HCT116 (cell line): ENCODE measurements at regions not wholly inside any gene's neighbourhood (a gene's known extent, or its start where the extent isn't known, plus 50 kb on each side); places are given as distances from the start of the nearest gene placed in this dataset.

Experiments
- ATAC-seq: fragments of 200-7000 bp; cut with Tn5 transposase; 2 replicates; pipeline ENCODE4 v1.9.1; 2020; ENCODE audit warnings: mild to moderate bottlenecking, moderate library complexity
- BruUV-seq: library from RNA; stranded (reverse); fragments of 400-500 nt; replicated peaks from 2 replicates; lab custom pipeline; 2021; lab: Mats Ljungman, UMichigan
- CTCF ChIA-PET: fragments of 300-600 bp; sonication (Branson Sonifier 250); formaldehyde crosslinking; loops from one replicate; lab custom pipeline; 2021; ENCODE audit warnings: antibody characterized with exemption; lab: Charles Lee
- POLR2A ChIA-PET: fragments of 300-600, 350-600 bp; sonication (Branson Sonifier 250); formaldehyde crosslinking; loops from one replicate; lab custom pipeline; 2021; ENCODE audit warnings: antibody characterized with exemption; lab: Charles Lee
- RAD21 ChIA-PET, 2 experiments: fragments of 300-600 bp; sonication (Branson Sonifier 250); formaldehyde crosslinking; loops; one replicate each; lab custom pipeline; 2023; ENCODE audit warnings: low total read pairs in 2 of 2; ENCODE audit not compliant: uncharacterized antibody in 2 of 2, unreplicated experiment in 2 of 2, low non-redundant PET in 1 of 2; lab: Charles Lee
- DNase-seq: peaks from one replicate; pipeline ENCODE4 v3.0.0-alpha.2; 2010; ENCODE audit warnings: low read depth, low spot score
- H2AFZ ChIP-seq: fragments of 200-600 bp; shearing (Covaris generic), sonication (generic); 2 replicates; pipeline ENCODE4 v1.6.1; 2017; ENCODE audit warnings: low read depth, mixed run types, mixed read lengths, antibody characterized with exemption, low read length; ENCODE audit not compliant: poor library complexity, severe bottlenecking
- H3K27ac ChIP-seq: 2 replicates; pipeline ENCODE4 v1.5.1; 2012; ENCODE audit warnings: low read depth, low read length
- H3K27me3 ChIP-seq: fragments of 200-600 bp; sonication (generic); 2 replicates; pipeline ENCODE4 v1.6.1; 2016; ENCODE audit warnings: mixed run types, low read length, mixed read lengths; ENCODE audit not compliant: insufficient read depth
- H3K36me3 ChIP-seq, 2 experiments: fragments of 200-500 bp in 1 of 2; fragments of 200-600 bp in 1 of 2; sonication (Bioruptor generic) in 1 of 2; sonication (generic) in 1 of 2; 2 replicates each; pipeline versions ENCODE4 v1.5.1 to v1.6.1; 2014 to 2016; ENCODE audit warnings: low read length in 2 of 2, inconsistent platforms in 1 of 2, mixed read lengths in 1 of 2, mixed run types in 1 of 2; ENCODE audit not compliant: insufficient read depth in 2 of 2, control insufficient read depth in 1 of 2
- H3K4me1 ChIP-seq, 2 experiments: fragments of 200-600 bp in 1 of 2; sonication (generic) in 1 of 2; 2 replicates each; pipeline versions ENCODE4 v1.5.1 to v1.6.1; 2012 to 2017; ENCODE audit warnings: low read length in 2 of 2, inconsistent platforms in 1 of 2, mild to moderate bottlenecking in 1 of 2, mixed read lengths in 1 of 2, mixed run types in 1 of 2, moderate library complexity in 1 of 2; ENCODE audit not compliant: insufficient read depth in 2 of 2, control insufficient read depth in 1 of 2
- H3K4me2 ChIP-seq: fragments of 200-600 bp; sonication (generic); 2 replicates; pipeline ENCODE4 v1.6.1; 2017; ENCODE audit warnings: mixed run types, low read length, mixed read lengths
- H3K4me3 ChIP-seq, 2 experiments: fragments of 200-600 bp in 1 of 2; sonication (generic) in 1 of 2; replicated peaks in 1 of 2; 2 replicates each; pipeline ENCODE4 v1.5.1; 2011 to 2016; ENCODE audit warnings: low read length in 2 of 2, control low read depth in 1 of 2, low read depth in 1 of 2, mild to moderate bottlenecking in 1 of 2, mixed read lengths in 1 of 2, mixed run types in 1 of 2
- H3K79me2 ChIP-seq: fragments of 200-600 bp; sonication (generic); 2 replicates; pipeline ENCODE4 v1.6.1; 2017; ENCODE audit warnings: mild to moderate bottlenecking, mixed run types, low read length, moderate library complexity, mixed read lengths; ENCODE audit not compliant: insufficient read depth
- H3K9ac ChIP-seq: fragments of 200-600 bp; sonication (generic); 2 replicates; pipeline ENCODE4 v1.6.1; 2016; ENCODE audit warnings: low read length, mixed read lengths
- H3K9me2 ChIP-seq: fragments of 200-600 bp; sonication (generic), shearing (Covaris generic); 2 replicates; pipeline ENCODE4 v1.6.1; 2017; ENCODE audit warnings: mixed run types, mild to moderate bottlenecking, moderate library complexity; ENCODE audit not compliant: insufficient read depth
- H3K9me3 ChIP-seq, 2 experiments: fragments of 200-500 bp in 1 of 2; fragments of 200-600 bp in 1 of 2; sonication (Bioruptor generic) in 1 of 2; sonication (generic) in 1 of 2; 2 replicates each; pipeline ENCODE4 v1.6.1; 2014 to 2017; ENCODE audit warnings: low read length in 2 of 2, mixed read lengths in 2 of 2, inconsistent platforms in 1 of 2, low read depth in 1 of 2, mild to moderate bottlenecking in 1 of 2, mixed run types in 1 of 2, moderate library complexity in 1 of 2; ENCODE audit not compliant: control insufficient read depth in 1 of 2, insufficient read depth in 1 of 2
- H4K20me1 ChIP-seq: fragments of 200-600 bp; sonication (generic), shearing (Covaris generic); 2 replicates; pipeline ENCODE4 v1.6.1; 2017; ENCODE audit warnings: mixed run types, mild to moderate bottlenecking, moderate library complexity; ENCODE audit not compliant: insufficient read depth
- CBX3 ChIP-seq: IDR thresholded peaks from 2 replicates; pipeline ENCODE4 v1.6.1; 2012; ENCODE audit warnings: low read depth
- EGR1 ChIP-seq: IDR thresholded peaks from 2 replicates; pipeline ENCODE4 v1.6.1; 2012; ENCODE audit warnings: low read depth
- ELF1 ChIP-seq: IDR thresholded peaks from 2 replicates; pipeline ENCODE4 v1.6.1; 2012; ENCODE audit warnings: low read depth, borderline replicate concordance
- EZH2 ChIP-seq: fragments of 200-600 bp; sonication (generic); IDR thresholded peaks from 2 replicates; pipeline ENCODE4 v1.6.1; 2017; ENCODE audit warnings: antibody characterized with exemption, mixed run types
- FOSL1 ChIP-seq: IDR thresholded peaks from 2 replicates; pipeline ENCODE4 v1.6.1; 2012; ENCODE audit warnings: low read depth
- POLR2A ChIP-seq: IDR thresholded peaks from 2 replicates; pipeline ENCODE4 v1.7.0; 2011; ENCODE audit warnings: borderline replicate concordance; ENCODE audit not compliant: insufficient read depth, insufficient read length; ENCODE audit errors: extremely low read depth
- POLR2AphosphoS5 ChIP-seq: IDR thresholded peaks from 2 replicates; pipeline ENCODE4 v1.6.1; 2011; ENCODE audit warnings: mild to moderate bottlenecking, low read depth, low read length, moderate library complexity
- RAD21 ChIP-seq: IDR thresholded peaks from 2 replicates; pipeline ENCODE4 v1.6.1; 2012; ENCODE audit warnings: low read depth, mild to moderate bottlenecking
- SIN3A ChIP-seq: IDR thresholded peaks from 2 replicates; pipeline ENCODE4 v1.6.1; 2012; ENCODE audit warnings: low read depth
- SP1 ChIP-seq: IDR thresholded peaks from 2 replicates; pipeline ENCODE4 v1.6.1; 2012; ENCODE audit warnings: low read depth
- ZFX ChIP-seq: fragments of 450-650 bp; IDR thresholded peaks from 2 replicates; pipeline ENCODE4 v1.6.1; 2017
- ZNF274 ChIP-seq: fragments of 200-500 bp; sonication (Bioruptor generic); IDR thresholded peaks from 2 replicates; pipeline ENCODE4 v1.6.1; 2014; ENCODE audit warnings: mild to moderate bottlenecking, low read depth, low read length, inconsistent platforms
- intact Hi-C: fragments of 100-400 bp; cut with micrococcal nuclease; formaldehyde crosslinking; loops from 2 replicates; pipeline ENCODE4 v1.10.0; 2022
- TF ChIP-seq, protein P1 (sequence below): IDR thresholded peaks from 2 replicates; pipeline ENCODE4 v1.6.1; 2012; ENCODE audit warnings: low read depth
- TF ChIP-seq, protein P2 (sequence below): IDR thresholded peaks from 2 replicates; pipeline ENCODE4 v1.6.1; 2012
- TF ChIP-seq, protein P3 (sequence below): IDR thresholded peaks from 2 replicates; pipeline ENCODE4 v1.6.1; 2011; ENCODE audit warnings: mild to moderate bottlenecking, low read length, moderate library complexity; ENCODE audit not compliant: insufficient replicate concordance; ENCODE audit errors: extremely low read depth
- TF ChIP-seq, protein P4 (sequence below), 3 experiments: fragments of 200-600 bp in 1 of 3; sonication (generic) in 1 of 3; IDR thresholded peaks in 2 of 3; conservative IDR thresholded peaks in 1 of 3; 2 replicates each; pipeline ENCODE4 v1.5.1; 2012 to 2017; ENCODE audit warnings: low read depth in 2 of 3, low read length in 2 of 3, antibody characterized with exemption in 1 of 3, borderline replicate concordance in 1 of 3, control low read depth in 1 of 3, mild to moderate bottlenecking in 1 of 3, mixed read lengths in 1 of 3, mixed run types in 1 of 3, moderate library complexity in 1 of 3; ENCODE audit not compliant: insufficient read depth in 1 of 3

DNA sequence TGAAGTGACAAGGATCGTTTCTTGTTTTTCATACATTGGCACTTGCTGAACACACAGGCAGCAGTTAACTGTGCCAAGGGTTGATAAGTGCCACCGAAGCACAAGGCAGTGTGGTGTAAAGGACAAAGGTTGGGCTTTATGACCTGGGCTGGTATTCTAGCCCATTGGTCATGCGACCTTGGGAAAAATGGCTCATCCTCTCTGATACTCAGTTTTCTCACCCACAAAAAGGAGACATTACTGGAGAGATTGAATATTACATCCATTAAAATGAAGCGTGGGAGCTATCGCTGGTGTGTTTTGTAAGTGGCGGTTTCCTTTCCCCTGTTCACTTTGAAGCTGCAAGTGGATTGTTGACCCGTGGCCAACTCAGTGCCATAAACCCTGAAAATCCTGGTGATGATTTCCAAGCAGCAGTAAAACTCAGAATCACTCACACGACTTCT, 216.9 kb downstream of the HAPSTR1 start:
- no peaks in the 10 kb centered on the region for H3K9me3 ChIP-seq
- TF ChIP-seq ZNF274 (no peak), CBX3 (no peak), EGR1 (no peak), POLR2A (no peak), RAD21 (no peak), SIN3A (no peak), EZH2 (no peak), SP1 (no peak), ZFX (no peak), FOSL1 (no peak), ELF1 (no peak), POLR2AphosphoS5 (no peak)
- TF ChIP-seq, protein P1, sequence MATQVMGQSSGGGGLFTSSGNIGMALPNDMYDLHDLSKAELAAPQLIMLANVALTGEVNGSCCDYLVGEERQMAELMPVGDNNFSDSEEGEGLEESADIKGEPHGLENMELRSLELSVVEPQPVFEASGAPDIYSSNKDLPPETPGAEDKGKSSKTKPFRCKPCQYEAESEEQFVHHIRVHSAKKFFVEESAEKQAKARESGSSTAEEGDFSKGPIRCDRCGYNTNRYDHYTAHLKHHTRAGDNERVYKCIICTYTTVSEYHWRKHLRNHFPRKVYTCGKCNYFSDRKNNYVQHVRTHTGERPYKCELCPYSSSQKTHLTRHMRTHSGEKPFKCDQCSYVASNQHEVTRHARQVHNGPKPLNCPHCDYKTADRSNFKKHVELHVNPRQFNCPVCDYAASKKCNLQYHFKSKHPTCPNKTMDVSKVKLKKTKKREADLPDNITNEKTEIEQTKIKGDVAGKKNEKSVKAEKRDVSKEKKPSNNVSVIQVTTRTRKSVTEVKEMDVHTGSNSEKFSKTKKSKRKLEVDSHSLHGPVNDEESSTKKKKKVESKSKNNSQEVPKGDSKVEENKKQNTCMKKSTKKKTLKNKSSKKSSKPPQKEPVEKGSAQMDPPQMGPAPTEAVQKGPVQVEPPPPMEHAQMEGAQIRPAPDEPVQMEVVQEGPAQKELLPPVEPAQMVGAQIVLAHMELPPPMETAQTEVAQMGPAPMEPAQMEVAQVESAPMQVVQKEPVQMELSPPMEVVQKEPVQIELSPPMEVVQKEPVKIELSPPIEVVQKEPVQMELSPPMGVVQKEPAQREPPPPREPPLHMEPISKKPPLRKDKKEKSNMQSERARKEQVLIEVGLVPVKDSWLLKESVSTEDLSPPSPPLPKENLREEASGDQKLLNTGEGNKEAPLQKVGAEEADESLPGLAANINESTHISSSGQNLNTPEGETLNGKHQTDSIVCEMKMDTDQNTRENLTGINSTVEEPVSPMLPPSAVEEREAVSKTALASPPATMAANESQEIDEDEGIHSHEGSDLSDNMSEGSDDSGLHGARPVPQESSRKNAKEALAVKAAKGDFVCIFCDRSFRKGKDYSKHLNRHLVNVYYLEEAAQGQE, result no peak
- TF ChIP-seq, protein P2, sequence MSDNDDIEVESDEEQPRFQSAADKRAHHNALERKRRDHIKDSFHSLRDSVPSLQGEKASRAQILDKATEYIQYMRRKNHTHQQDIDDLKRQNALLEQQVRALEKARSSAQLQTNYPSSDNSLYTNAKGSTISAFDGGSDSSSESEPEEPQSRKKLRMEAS, result no peak
- TF ChIP-seq, protein P3, sequence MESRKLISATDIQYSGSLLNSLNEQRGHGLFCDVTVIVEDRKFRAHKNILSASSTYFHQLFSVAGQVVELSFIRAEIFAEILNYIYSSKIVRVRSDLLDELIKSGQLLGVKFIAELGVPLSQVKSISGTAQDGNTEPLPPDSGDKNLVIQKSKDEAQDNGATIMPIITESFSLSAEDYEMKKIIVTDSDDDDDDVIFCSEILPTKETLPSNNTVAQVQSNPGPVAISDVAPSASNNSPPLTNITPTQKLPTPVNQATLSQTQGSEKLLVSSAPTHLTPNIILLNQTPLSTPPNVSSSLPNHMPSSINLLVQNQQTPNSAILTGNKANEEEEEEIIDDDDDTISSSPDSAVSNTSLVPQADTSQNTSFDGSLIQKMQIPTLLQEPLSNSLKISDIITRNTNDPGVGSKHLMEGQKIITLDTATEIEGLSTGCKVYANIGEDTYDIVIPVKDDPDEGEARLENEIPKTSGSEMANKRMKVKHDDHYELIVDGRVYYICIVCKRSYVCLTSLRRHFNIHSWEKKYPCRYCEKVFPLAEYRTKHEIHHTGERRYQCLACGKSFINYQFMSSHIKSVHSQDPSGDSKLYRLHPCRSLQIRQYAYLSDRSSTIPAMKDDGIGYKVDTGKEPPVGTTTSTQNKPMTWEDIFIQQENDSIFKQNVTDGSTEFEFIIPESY, result no peak
- TF ChIP-seq, protein P4, sequence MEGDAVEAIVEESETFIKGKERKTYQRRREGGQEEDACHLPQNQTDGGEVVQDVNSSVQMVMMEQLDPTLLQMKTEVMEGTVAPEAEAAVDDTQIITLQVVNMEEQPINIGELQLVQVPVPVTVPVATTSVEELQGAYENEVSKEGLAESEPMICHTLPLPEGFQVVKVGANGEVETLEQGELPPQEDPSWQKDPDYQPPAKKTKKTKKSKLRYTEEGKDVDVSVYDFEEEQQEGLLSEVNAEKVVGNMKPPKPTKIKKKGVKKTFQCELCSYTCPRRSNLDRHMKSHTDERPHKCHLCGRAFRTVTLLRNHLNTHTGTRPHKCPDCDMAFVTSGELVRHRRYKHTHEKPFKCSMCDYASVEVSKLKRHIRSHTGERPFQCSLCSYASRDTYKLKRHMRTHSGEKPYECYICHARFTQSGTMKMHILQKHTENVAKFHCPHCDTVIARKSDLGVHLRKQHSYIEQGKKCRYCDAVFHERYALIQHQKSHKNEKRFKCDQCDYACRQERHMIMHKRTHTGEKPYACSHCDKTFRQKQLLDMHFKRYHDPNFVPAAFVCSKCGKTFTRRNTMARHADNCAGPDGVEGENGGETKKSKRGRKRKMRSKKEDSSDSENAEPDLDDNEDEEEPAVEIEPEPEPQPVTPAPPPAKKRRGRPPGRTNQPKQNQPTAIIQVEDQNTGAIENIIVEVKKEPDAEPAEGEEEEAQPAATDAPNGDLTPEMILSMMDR (IDR thresholded peaks at IDR 0.05 in 2 of 3, conservative IDR thresholded peaks at IDR 0.05 in 1 of 3; ENCODE audit: borderline replicate concordance in 1 of 3, insufficient read depth in 1 of 3, low read depth in 2 of 3, low read length in 2 of 3), result no peak
- RAD21 ChIA-PET, result no interaction called here
- H3K4me3 ChIP-seq, result no peak overlapping the region
- POLR2A ChIA-PET, result no interaction called here
- no peaks in the 10 kb centered on the region for H3K9me2 ChIP-seq
- ATAC-seq, result no peak
- intact Hi-C loops, result no loop called here
- CTCF ChIA-PET, result no interaction called here
- no peaks in the 10 kb centered on the region for H3K36me3 ChIP-seq
- H4K20me1 ChIP-seq, result no peaks in the 10 kb centered on the region
- H3K9ac ChIP-seq, result no peak overlapping the region
- DNase-seq, result no peak
- H3K4me2 ChIP-seq, result no peak overlapping the region
- H3K4me1 ChIP-seq, result no peaks in the 10 kb centered on the region
- no peaks in the 10 kb centered on the region for H3K79me2 ChIP-seq
- H2AFZ ChIP-seq, result no peak overlapping the region
- no peak overlapping the region for H3K27ac ChIP-seq
- BruUV-seq, result no TSS peak
- H3K27me3 ChIP-seq, result peaks cover 41% of the 10 kb centered on the region
